ENCODE measurements at regions not wholly inside any gene's neighbourhood (a gene's known extent, or its start where the extent isn't known, plus 50 kb on each side); places are given as distances from the start of the nearest gene placed in this dataset.

GRCh38 chr12:114226241-114226928 is 179.6 kb downstream of the TBX5 start:
- Histone ChIP-seq H3K27me3 (ENCODE audit: insufficient read depth, low read depth) (no peaks in the 10 kb centered on the region), H3K9ac (no peak overlapping the region), H3K27ac (no peak overlapping the region), H3K4me1 (ENCODE audit: low read depth, poor library complexity, severe bottlenecking) (no peaks in the 10 kb centered on the region), H3K4me3 (IDR thresholded peaks at IDR 0.05; ENCODE audit: insufficient read depth, low read depth, low read length) (no peak overlapping the region), H3K36me3 (ENCODE audit: insufficient read depth) (no peaks in the 10 kb centered on the region), H3K79me2 (ENCODE audit: insufficient read depth, low read depth) (no peaks in the 10 kb centered on the region), H3K4me2 (no peak overlapping the region), H2AFZ (ENCODE audit: low read depth) (no peak overlapping the region), H4K20me1 (ENCODE audit: insufficient read depth) (no peaks in the 10 kb centered on the region)
- TF ChIP-seq CTCF (conservative IDR thresholded peaks at IDR 0.05; ENCODE audit: low read depth, low read length) = no peak

DNA sequence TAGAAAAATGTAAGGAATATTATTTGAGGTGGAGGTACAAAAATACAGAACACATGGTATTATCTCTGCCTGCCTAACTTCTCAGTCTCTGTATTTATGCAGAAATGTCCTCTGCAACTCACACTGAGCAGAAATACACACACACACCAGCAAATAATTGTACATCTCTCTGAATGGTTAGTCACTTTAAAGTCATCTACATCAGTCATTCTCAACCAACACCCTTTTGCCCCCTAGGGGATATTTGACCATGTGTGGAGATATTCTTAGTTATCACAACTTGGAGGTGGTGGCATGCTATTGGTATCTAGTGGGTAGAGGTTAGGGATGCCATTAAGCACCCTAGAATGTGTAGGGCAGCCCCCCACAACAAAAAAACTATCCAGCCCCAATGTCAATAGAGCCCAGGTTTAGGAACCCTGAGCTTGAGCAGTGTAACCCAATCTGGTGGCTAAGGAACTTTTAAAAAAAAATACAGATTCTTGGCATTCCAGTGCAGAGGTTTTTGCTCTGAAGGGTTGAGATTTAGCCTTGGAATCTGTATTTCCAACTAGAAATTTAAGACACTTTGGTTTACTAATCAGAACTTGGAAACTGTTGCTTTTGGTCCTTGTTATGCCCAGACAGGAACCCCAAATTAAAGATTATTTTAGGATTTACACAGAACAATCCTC is 183.8 kb downstream of the TBX5 start:
- Histone ChIP-seq H3K4me1 (ENCODE audit: low read depth, poor library complexity, severe bottlenecking) (no peaks in the 10 kb centered on the region), H3K79me2 (ENCODE audit: insufficient read depth, low read depth) (no peaks in the 10 kb centered on the region), H3K27ac (no peak overlapping the region), H3K36me3 (ENCODE audit: insufficient read depth) (no peaks in the 10 kb centered on the region), H3K4me3 (IDR thresholded peaks at IDR 0.05; ENCODE audit: insufficient read depth, low read depth, low read length) (no peak overlapping the region), H3K9ac (no peak overlapping the region), H3K4me2 (no peak overlapping the region), H4K20me1 (ENCODE audit: insufficient read depth) (no peaks in the 10 kb centered on the region), H3K27me3 (ENCODE audit: insufficient read depth, low read depth) (no peaks in the 10 kb centered on the region), H2AFZ (ENCODE audit: low read depth) (no peak overlapping the region)
- TF ChIP-seq CTCF (conservative IDR thresholded peaks at IDR 0.05; ENCODE audit: low read depth, low read length) = no peak

GRCh38 chr12:114221136-114221833 is 184.7 kb downstream of the TBX5 start:
- H3K4me1 ChIP-seq (ENCODE audit: low read depth, poor library complexity, severe bottlenecking) = no peaks in the 10 kb centered on the region
- no peaks in the 10 kb centered on the region for H3K79me2 ChIP-seq (ENCODE audit: insufficient read depth, low read depth)
- H3K9ac ChIP-seq = no peak overlapping the region
- no peak overlapping the region for H2AFZ ChIP-seq (ENCODE audit: low read depth)
- no peaks in the 10 kb centered on the region for H4K20me1 ChIP-seq (ENCODE audit: insufficient read depth)
- H3K36me3 ChIP-seq (ENCODE audit: insufficient read depth) = no peaks in the 10 kb centered on the region
- TF ChIP-seq CTCF (conservative IDR thresholded peaks at IDR 0.05; ENCODE audit: low read depth, low read length) = no peak
- no peak overlapping the region for H3K4me3 ChIP-seq (IDR thresholded peaks at IDR 0.05; ENCODE audit: insufficient read depth, low read depth, low read length)
- H3K27ac ChIP-seq = no peak overlapping the region
- no peaks in the 10 kb centered on the region for H3K27me3 ChIP-seq (ENCODE audit: insufficient read depth, low read depth)
- H3K4me2 ChIP-seq = no peak overlapping the region

- Histone ChIP-seq H3K4me3 (IDR thresholded peaks at IDR 0.05; ENCODE audit: insufficient read depth, low read depth, low read length) (no peak overlapping the region), H3K27me3 (ENCODE audit: insufficient read depth, low read depth) (no peaks in the 10 kb centered on the region)
- TF ChIP-seq CTCF (conservative IDR thresholded peaks at IDR 0.05; ENCODE audit: low read depth, low read length) = no peak
Measured at GRCh38 chr12:114220311-114220710, 185.6 kb downstream of the TBX5 start.

More at GRCh38 chr12:114220311-114220710, 185.6 kb downstream of the TBX5 start:
- no peaks in the 10 kb centered on the region for H3K79me2 ChIP-seq (ENCODE audit: insufficient read depth, low read depth)
- H2AFZ ChIP-seq (ENCODE audit: low read depth) = no peak overlapping the region
- H4K20me1 ChIP-seq (ENCODE audit: insufficient read depth) = no peaks in the 10 kb centered on the region
- no peak overlapping the region for H3K27ac ChIP-seq
- H3K36me3 ChIP-seq (ENCODE audit: insufficient read depth) = no peaks in the 10 kb centered on the region
- H3K4me2 ChIP-seq = no peak overlapping the region
- H3K9ac ChIP-seq = no peak overlapping the region
- H3K4me1 ChIP-seq (ENCODE audit: low read depth, poor library complexity, severe bottlenecking) = no peaks in the 10 kb centered on the region

Measured in KMS-11 (cell line).